GM12892 (cell line): ENCODE measurements at regions not wholly inside any gene's neighbourhood (a gene's known extent, or its start where the extent isn't known, plus 50 kb on each side); places are given as distances from the start of the nearest gene placed in this dataset.

ENCODE experiments used
- POLR2A ChIP-seq: IDR thresholded peaks from 2 replicates; pipeline ENCODE4 v1.6.1; 2011; ENCODE audit warnings: low read depth, low read length, control low read depth
- POLR2AphosphoS5 ChIP-seq: IDR thresholded peaks from 2 replicates; pipeline ENCODE4 v1.6.1; 2011; ENCODE audit warnings: low read depth, low read length, control low read depth
- TAF1 ChIP-seq: IDR thresholded peaks from 2 replicates; pipeline ENCODE4 v1.6.1; 2011; ENCODE audit warnings: low read depth, mild to moderate bottlenecking, control low read depth, low read length, borderline replicate concordance

DNA sequence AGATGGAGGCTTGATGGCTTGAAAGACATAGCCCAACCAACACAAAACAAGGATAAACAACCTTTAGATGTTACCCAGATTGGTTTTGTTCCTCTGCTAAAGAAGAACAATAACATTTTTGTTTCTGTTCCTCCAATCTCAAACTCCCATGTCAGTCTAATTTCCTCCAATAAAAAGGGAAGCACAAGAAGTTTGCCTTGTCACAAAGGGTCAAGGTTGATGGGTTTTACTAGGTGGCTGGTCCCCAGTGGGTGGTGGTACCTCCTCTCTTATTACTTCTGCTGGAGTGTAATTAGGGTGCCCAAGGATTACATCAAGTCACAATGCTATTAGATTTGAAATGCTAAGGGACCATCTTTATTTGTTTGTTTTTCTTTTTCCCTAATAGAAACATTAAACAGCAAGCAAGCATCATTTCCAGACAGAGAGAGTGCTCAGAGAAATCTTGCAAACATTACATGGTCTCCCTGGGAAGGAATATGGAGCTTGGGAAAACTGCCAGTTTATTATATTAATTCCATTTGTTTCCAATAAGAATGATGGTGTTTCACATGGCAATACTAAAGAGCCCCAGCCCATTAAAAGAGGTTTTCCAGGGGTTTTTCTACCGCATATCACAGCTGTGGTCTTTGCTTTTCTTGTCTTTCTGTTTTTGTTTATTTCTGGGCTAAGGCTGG is 78.3 kb upstream of the AOAH start:
- TF ChIP-seq POLR2A = no peak
- TF ChIP-seq POLR2AphosphoS5 = no peak
- no peak for TF ChIP-seq TAF1
